GM12878 (cell line): ENCODE measurements at regions not wholly inside any gene's neighbourhood (a gene's known extent, or its start where the extent isn't known, plus 50 kb on each side); places are given as distances from the start of the nearest gene placed in this dataset.

Experiments
- ATAC-seq: fragments of 200-7000 bp; cut with Tn5 transposase; 3 replicates; pipeline ENCODE4 v1.9.1; 2020; ENCODE audit warnings: mild to moderate bottlenecking, moderate library complexity
- BruUV-seq: library from RNA; stranded (reverse); fragments of 400-500 nt; replicated peaks from 2 replicates; lab custom pipeline; 2021; lab: Mats Ljungman, UMichigan
- CTCF ChIA-PET: fragments of 300-600 bp; sonication (Branson Sonifier 250); formaldehyde crosslinking; extraction: SDS; loops from one replicate; lab custom pipeline; 2021; ENCODE audit warnings: inconsistent platforms; lab: Yijun Ruan, JAX
- POLR2A ChIA-PET: fragments of 350-600 bp; formaldehyde crosslinking; extraction: SDS; loops from one replicate; lab custom pipeline; 2021; ENCODE audit warnings: inconsistent platforms; lab: Charles Lee
- RAD21 ChIA-PET: fragments of 300-600 bp; sonication (Branson Sonifier 250); formaldehyde crosslinking; loops from one replicate; lab custom pipeline; 2023; ENCODE audit warnings: antibody characterized with exemption; ENCODE audit not compliant: unreplicated experiment; lab: Charles Lee
- SMC1A ChIA-PET: fragments of 300-600 bp; sonication (Branson Sonifier 250); formaldehyde crosslinking; loops from one replicate; lab custom pipeline; 2023; ENCODE audit not compliant: unreplicated experiment, uncharacterized antibody; lab: Charles Lee
- DNase-seq: peaks from one replicate; pipeline ENCODE4 v3.0.0-alpha.2; 2011; ENCODE audit warnings: low read depth, low spot score
- FAIRE-seq: peaks from 3 replicates; lab custom pipeline; 2011; peaks lifted over from hg19 to GRCh38; lab: Jason Lieb, UNC
- H2AFZ ChIP-seq: 2 replicates; pipeline ENCODE4 v1.6.0; 2011; ENCODE audit warnings: low read depth, low read length, control low read depth; ENCODE audit not compliant: control insufficient read depth
- H3K27ac ChIP-seq: 2 replicates; pipeline ENCODE4 v1.5.1; 2011; ENCODE audit warnings: control low read depth; ENCODE audit not compliant: control insufficient read depth, insufficient read depth
- H3K27me3 ChIP-seq, 2 experiments: replicated peaks in 1 of 2; 2 replicates each; pipeline versions ENCODE4 v1.6.0 to v1.6.1; 2011; ENCODE audit warnings: low read length in 1 of 2; ENCODE audit not compliant: control insufficient read depth in 2 of 2, insufficient read depth in 2 of 2
- H3K36me3 ChIP-seq, 2 experiments: 2 replicates each; pipeline ENCODE4 v1.5.1; 2011; ENCODE audit warnings: low read length in 1 of 2; ENCODE audit not compliant: control insufficient read depth in 2 of 2, insufficient read depth in 2 of 2
- H3K4me1 ChIP-seq: 2 replicates; pipeline ENCODE4 v1.6.1; 2011; ENCODE audit warnings: mild to moderate bottlenecking, low read length, moderate library complexity, mixed read lengths; ENCODE audit not compliant: control insufficient read depth, insufficient read depth
- H3K4me2 ChIP-seq: 2 replicates; pipeline ENCODE4 v1.6.0; 2011; ENCODE audit warnings: control low read depth; ENCODE audit not compliant: control insufficient read depth, insufficient read depth
- H3K4me3 ChIP-seq: fragments of 200-600 bp; sonication (generic); 2 replicates; pipeline ENCODE4 v1.5.1; 2016
- H3K79me2 ChIP-seq: 2 replicates; pipeline ENCODE4 v1.6.0; 2011; ENCODE audit warnings: low read length; ENCODE audit not compliant: control insufficient read depth, insufficient read depth
- H3K9ac ChIP-seq: 2 replicates; pipeline ENCODE4 v1.8.0; 2011; ENCODE audit warnings: low read length, control low read depth, mixed read lengths; ENCODE audit not compliant: control insufficient read depth, insufficient read depth
- H3K9me3 ChIP-seq: replicated peaks from 3 replicates; pipeline ENCODE4 v1.5.1; 2011; ENCODE audit warnings: mild to moderate bottlenecking, low read length; ENCODE audit not compliant: control insufficient read depth, insufficient read depth
- H4K20me1 ChIP-seq: 2 replicates; pipeline ENCODE4 v1.6.0; 2011; ENCODE audit not compliant: control insufficient read depth, insufficient read depth
- BACH1 ChIP-seq: fragments of 450-650 bp; IDR thresholded peaks from 2 replicates; pipeline ENCODE4 v1.6.1; 2017; ENCODE audit warnings: mild to moderate bottlenecking, borderline replicate concordance
- BCL11A ChIP-seq: IDR thresholded peaks from 2 replicates; pipeline ENCODE4 v1.6.1; 2011; ENCODE audit warnings: low read depth, low read length
- CEBPZ ChIP-seq: fragments of 150-350 bp; IDR thresholded peaks from 2 replicates; pipeline ENCODE4 v1.6.1; 2016; ENCODE audit warnings: low read depth, low read length
- E2F4 ChIP-seq: IDR thresholded peaks from 2 replicates; pipeline ENCODE4 v1.6.1; 2012; ENCODE audit warnings: low read depth, low read length, improper control_type of control experiment
- HSF1 ChIP-seq: fragments of 150-350 bp; IDR thresholded peaks from 2 replicates; pipeline ENCODE4 v1.6.1; 2014; ENCODE audit warnings: mild to moderate bottlenecking, low read depth, low read length
- JUND ChIP-seq: IDR thresholded peaks from 2 replicates; pipeline ENCODE4 v1.6.1; 2012; ENCODE audit warnings: low read depth, mild to moderate bottlenecking, low read length, improper control_type of control experiment, moderate library complexity
- KAT2A ChIP-seq: conservative IDR thresholded peaks from 2 replicates; pipeline ENCODE4 v1.6.1; 2011; ENCODE audit warnings: low read depth, low read length; ENCODE audit not compliant: control insufficient read depth
- NKRF ChIP-seq: fragments of 450-650 bp; conservative IDR thresholded peaks from 2 replicates; pipeline ENCODE4 v1.6.1; 2017; ENCODE audit warnings: mild to moderate bottlenecking, moderate library complexity
- NR2C2 ChIP-seq: IDR thresholded peaks from 2 replicates; pipeline ENCODE4 v1.6.1; 2011; ENCODE audit warnings: borderline replicate concordance, low read depth; ENCODE audit not compliant: control insufficient read depth, insufficient read length
- PBX3 ChIP-seq: IDR thresholded peaks from 2 replicates; pipeline ENCODE4 v1.6.1; 2011; ENCODE audit warnings: mild to moderate bottlenecking, low read depth, low read length, moderate library complexity; ENCODE audit not compliant: insufficient replicate concordance
- POLR2AphosphoS2 ChIP-seq: IDR thresholded peaks from 2 replicates; pipeline ENCODE4 v1.6.1; 2011; ENCODE audit warnings: low read depth, mild to moderate bottlenecking, low read length, improper control_type of control experiment, moderate library complexity
- RUNX3 ChIP-seq: IDR thresholded peaks from 2 replicates; pipeline ENCODE4 v1.6.1; 2012; ENCODE audit warnings: low read length, inconsistent platforms
- SIX5 ChIP-seq: IDR thresholded peaks from 2 replicates; pipeline ENCODE4 v1.6.1; 2011; ENCODE audit warnings: mild to moderate bottlenecking, low read depth, low read length, moderate library complexity; ENCODE audit not compliant: severe bottlenecking
- TBL1XR1 ChIP-seq: IDR thresholded peaks from 2 replicates; pipeline ENCODE4 v1.6.1; 2012; ENCODE audit warnings: low read depth, low read length, improper control_type of control experiment
- TCF12 ChIP-seq: IDR thresholded peaks from 2 replicates; pipeline ENCODE4 v1.6.1; 2011; ENCODE audit warnings: low read depth, mild to moderate bottlenecking, low read length
- ZBED1 ChIP-seq: IDR thresholded peaks from 2 replicates; pipeline ENCODE4 v1.6.1; 2016; ENCODE audit warnings: borderline replicate concordance
- ZNF384 ChIP-seq: IDR thresholded peaks from 2 replicates; pipeline ENCODE4 v1.6.1; 2012; ENCODE audit warnings: low read depth, mild to moderate bottlenecking, low read length, improper control_type of control experiment, borderline replicate concordance
- WGBS: methylation state at CpG from one replicate; pipeline ENCODE4 v1.1.6; 2016; ENCODE audit warnings: low lambda C conversion rate; ENCODE audit not compliant: insufficient replicate concordance, insufficient coverage; ENCODE audit errors: missing lambda C conversion rate; 5-methylcytosine and 5-hydroxymethylcytosine counted together
- in situ Hi-C: fragments of 300-500 bp; cut with MboI; formaldehyde crosslinking; loops from 9 replicates; pipeline ENCODE4 v1.14.3; 2018; ENCODE audit warnings: mixed read lengths
- intact Hi-C: fragments of 100-400 bp; cut with micrococcal nuclease; formaldehyde crosslinking; loops from one replicate; pipeline ENCODE4 v1.14.2; 2022; ENCODE audit not compliant: unreplicated experiment

GRCh38 chr2:172674968-172675303 lies 60.7 kb upstream of the RAPGEF4 start:
- 63% methylated on average over 3 of the region's 3 CpGs for WGBS
- H3K27me3 ChIP-seq = no peaks in the 10 kb centered on the region
- no peak overlapping the region for H2AFZ ChIP-seq
- H3K9ac ChIP-seq = no peak overlapping the region
- intact Hi-C loops (no loop called here), in situ Hi-C loops (no loop called here)
- BruUV-seq = no TSS peak
- H3K79me2 ChIP-seq = no peaks in the 10 kb centered on the region
- RAD21 ChIA-PET = no interaction called here
- H3K4me3 ChIP-seq = no peak overlapping the region
- no peak for DNase-seq
- H4K20me1 ChIP-seq = no peaks in the 10 kb centered on the region
- CTCF ChIA-PET = interaction anchor here (0.6 to 1.7 kb wide), 5 partner anchors 36 to 548 kb away, joined by 3 to 5 read pairs (median 4); no protein-coding TSS in a partner anchor
- no peaks in the 10 kb centered on the region for H3K9me3 ChIP-seq
- SMC1A ChIA-PET = no interaction called here
- FAIRE-seq = no peak
- ATAC-seq = no peak; the same call in 2 of the 3 replicates
- H3K4me2 ChIP-seq = no peak overlapping the region
- H3K36me3 ChIP-seq = no peaks in the 10 kb centered on the region
- POLR2A ChIA-PET = no interaction called here
- no peaks in the 10 kb centered on the region for H3K4me1 ChIP-seq
- no peak overlapping the region for H3K27ac ChIP-seq
- no peak for TF ChIP-seq ZBED1
- no peak for TF ChIP-seq TBL1XR1
- no peak for TF ChIP-seq BCL11A
- TF ChIP-seq KAT2A = no peak
- TF ChIP-seq PBX3 = no peak
- TF ChIP-seq CEBPZ = no peak
- TF ChIP-seq HSF1 = no peak
- TF ChIP-seq ZNF384 = no peak
- TF ChIP-seq RUNX3 = no peak
- no peak for TF ChIP-seq POLR2AphosphoS2
- no peak for TF ChIP-seq JUND
- no peak for TF ChIP-seq E2F4
- no peak for TF ChIP-seq NR2C2
- no peak for TF ChIP-seq BACH1
- TF ChIP-seq NKRF = no peak
- no peak for TF ChIP-seq SIX5
- no peak for TF ChIP-seq TCF12
